ENCODE measurements at regions not wholly inside any gene's neighbourhood (a gene's known extent, or its start where the extent isn't known, plus 50 kb on each side); places are given as distances from the start of the nearest gene placed in this dataset.

GRCh38 chr13:78437781-78438180, 165.6 kb downstream of the POU4F1 start:
- no peak overlapping the region for H3K9ac ChIP-seq (ENCODE audit: low read length)
- no peaks in the 10 kb centered on the region for H3K36me3 ChIP-seq (replicated peaks; ENCODE audit: insufficient read depth, low read length)
- no peak overlapping the region for H3K27ac ChIP-seq (ENCODE audit: low read length)
- H3K79me2 ChIP-seq (ENCODE audit: low read length), result no peaks in the 10 kb centered on the region
- no peaks in the 10 kb centered on the region for H3K9me3 ChIP-seq (replicated peaks; ENCODE audit: insufficient read depth, low read length)
- H3K9me2 ChIP-seq (replicated peaks; ENCODE audit: insufficient read depth, low read length), result no peaks in the 10 kb centered on the region
- no peak overlapping the region for H2AFZ ChIP-seq (ENCODE audit: low read length)
- no peaks in the 10 kb centered on the region for H4K20me1 ChIP-seq (ENCODE audit: insufficient read depth, low read length)
- no peak for TF ChIP-seq EZH2phosphoT487 (IDR thresholded peaks at IDR 0.05; ENCODE audit: low read length)
- TF ChIP-seq CTCF (IDR thresholded peaks at IDR 0.05; ENCODE audit: low read length), result no peak
- no peak for TF ChIP-seq EZH2 (optimal IDR thresholded peaks at IDR 0.05; ENCODE audit: low read depth, low read length)
- no peaks in the 10 kb centered on the region for H3K27me3 ChIP-seq (replicated peaks; ENCODE audit: insufficient read depth, low read length)
- H3F3A ChIP-seq (ENCODE audit: insufficient read depth, low read length), result no peaks in the 10 kb centered on the region
- DNase-seq, result no peak
- H3K4me1 ChIP-seq (ENCODE audit: low read length), result no peaks in the 10 kb centered on the region
- no peak overlapping the region for H3K4me2 ChIP-seq (ENCODE audit: low read depth, low read length)
- no peak overlapping the region for H3K4me3 ChIP-seq (ENCODE audit: low read length)

- no peaks in the 10 kb centered on the region for H3K36me3 ChIP-seq (replicated peaks; ENCODE audit: insufficient read depth, low read length)
- no peak for TF ChIP-seq EZH2phosphoT487 (IDR thresholded peaks at IDR 0.05; ENCODE audit: low read length)
- TF ChIP-seq CTCF (IDR thresholded peaks at IDR 0.05; ENCODE audit: low read length), result no peak
- TF ChIP-seq EZH2 (optimal IDR thresholded peaks at IDR 0.05; ENCODE audit: low read depth, low read length), result no peak
- no peaks in the 10 kb centered on the region for H3K27me3 ChIP-seq (replicated peaks; ENCODE audit: insufficient read depth, low read length)
- H3K9ac ChIP-seq (ENCODE audit: low read length), result no peak overlapping the region
- H3K4me1 ChIP-seq (ENCODE audit: low read length), result no peaks in the 10 kb centered on the region
- H3K79me2 ChIP-seq (ENCODE audit: low read length), result no peaks in the 10 kb centered on the region
- no peaks in the 10 kb centered on the region for H3F3A ChIP-seq (ENCODE audit: insufficient read depth, low read length)
- DNase-seq, result no peak
- H3K27ac ChIP-seq (ENCODE audit: low read length), result no peak overlapping the region
- H4K20me1 ChIP-seq (ENCODE audit: insufficient read depth, low read length), result no peaks in the 10 kb centered on the region
- H2AFZ ChIP-seq (ENCODE audit: low read length), result no peak overlapping the region
- no peak overlapping the region for H3K4me2 ChIP-seq (ENCODE audit: low read depth, low read length)
- H3K9me2 ChIP-seq (replicated peaks; ENCODE audit: insufficient read depth, low read length), result no peaks in the 10 kb centered on the region
- no peak overlapping the region for H3K4me3 ChIP-seq (ENCODE audit: low read length)
- H3K9me3 ChIP-seq (replicated peaks; ENCODE audit: insufficient read depth, low read length), result no peaks in the 10 kb centered on the region
These were observed 167.0 kb downstream of the POU4F1 start for GRCh38 chr13:78436311-78436710.

GRCh38 chr13:78431328-78431727, 172.0 kb downstream of the POU4F1 start:
- Histone ChIP-seq H3K9ac (ENCODE audit: low read length) (no peak overlapping the region), H3K27ac (ENCODE audit: low read length) (no peak overlapping the region), H3K4me2 (ENCODE audit: low read depth, low read length) (no peak overlapping the region), H3K27me3 (replicated peaks; ENCODE audit: insufficient read depth, low read length) (no peaks in the 10 kb centered on the region), H3K79me2 (ENCODE audit: low read length) (no peaks in the 10 kb centered on the region), H3K9me3 (replicated peaks; ENCODE audit: insufficient read depth, low read length) (no peaks in the 10 kb centered on the region), H3K36me3 (replicated peaks; ENCODE audit: insufficient read depth, low read length) (no peaks in the 10 kb centered on the region), H2AFZ (ENCODE audit: low read length) (no peak overlapping the region), H3K4me3 (ENCODE audit: low read length) (no peak overlapping the region), H3K4me1 (ENCODE audit: low read length) (no peaks in the 10 kb centered on the region), H3F3A (ENCODE audit: insufficient read depth, low read length) (no peaks in the 10 kb centered on the region), H3K9me2 (replicated peaks; ENCODE audit: insufficient read depth, low read length) (no peaks in the 10 kb centered on the region), H4K20me1 (ENCODE audit: insufficient read depth, low read length) (no peaks in the 10 kb centered on the region)
- TF ChIP-seq EZH2phosphoT487 (IDR thresholded peaks at IDR 0.05; ENCODE audit: low read length) (no peak), CTCF (IDR thresholded peaks at IDR 0.05; ENCODE audit: low read length) (no peak), EZH2 (optimal IDR thresholded peaks at IDR 0.05; ENCODE audit: low read depth, low read length) (no peak)
- no peak for DNase-seq

All from MM.1S (cell line).